ENCODE measurements at regions not wholly inside any gene's neighbourhood (a gene's known extent, or its start where the extent isn't known, plus 50 kb on each side); places are given as distances from the start of the nearest gene placed in this dataset.

DNA sequence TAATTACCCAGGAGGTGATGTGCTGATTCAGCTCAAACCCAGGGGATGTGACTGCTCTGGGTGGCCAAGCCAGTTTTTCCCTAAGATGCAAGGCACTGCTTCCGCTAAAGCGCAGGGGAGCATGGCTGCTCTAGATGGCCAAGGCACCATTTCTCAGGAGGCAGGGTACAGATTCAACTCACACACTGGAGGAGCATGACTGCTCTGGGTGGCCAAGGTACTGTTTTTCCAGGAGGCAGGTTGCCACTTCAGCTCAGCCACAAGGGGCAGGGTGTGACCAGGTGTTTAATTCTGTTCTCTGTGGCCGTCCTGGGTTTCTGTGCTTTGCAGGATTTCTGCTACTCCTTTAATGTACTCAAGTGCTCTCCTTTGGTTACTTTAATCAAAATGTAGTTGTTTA is 659.3 kb upstream of the ARRDC4 start:
- TF ChIP-seq, protein P1, sequence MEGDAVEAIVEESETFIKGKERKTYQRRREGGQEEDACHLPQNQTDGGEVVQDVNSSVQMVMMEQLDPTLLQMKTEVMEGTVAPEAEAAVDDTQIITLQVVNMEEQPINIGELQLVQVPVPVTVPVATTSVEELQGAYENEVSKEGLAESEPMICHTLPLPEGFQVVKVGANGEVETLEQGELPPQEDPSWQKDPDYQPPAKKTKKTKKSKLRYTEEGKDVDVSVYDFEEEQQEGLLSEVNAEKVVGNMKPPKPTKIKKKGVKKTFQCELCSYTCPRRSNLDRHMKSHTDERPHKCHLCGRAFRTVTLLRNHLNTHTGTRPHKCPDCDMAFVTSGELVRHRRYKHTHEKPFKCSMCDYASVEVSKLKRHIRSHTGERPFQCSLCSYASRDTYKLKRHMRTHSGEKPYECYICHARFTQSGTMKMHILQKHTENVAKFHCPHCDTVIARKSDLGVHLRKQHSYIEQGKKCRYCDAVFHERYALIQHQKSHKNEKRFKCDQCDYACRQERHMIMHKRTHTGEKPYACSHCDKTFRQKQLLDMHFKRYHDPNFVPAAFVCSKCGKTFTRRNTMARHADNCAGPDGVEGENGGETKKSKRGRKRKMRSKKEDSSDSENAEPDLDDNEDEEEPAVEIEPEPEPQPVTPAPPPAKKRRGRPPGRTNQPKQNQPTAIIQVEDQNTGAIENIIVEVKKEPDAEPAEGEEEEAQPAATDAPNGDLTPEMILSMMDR (IDR thresholded peaks at IDR 0.05; ENCODE audit: poor library complexity): no peak
- TF ChIP-seq EZH2phosphoT487 (IDR thresholded peaks at IDR 0.05; ENCODE audit: low read depth, severe bottlenecking, unreplicated experiment): no peak
- TF ChIP-seq EZH2 (IDR thresholded peaks at IDR 0.05; ENCODE audit: borderline replicate concordance): no peak
